ENCODE measurements at regions not wholly inside any gene's neighbourhood (a gene's known extent, or its start where the extent isn't known, plus 50 kb on each side); places are given as distances from the start of the nearest gene placed in this dataset.

DNA sequence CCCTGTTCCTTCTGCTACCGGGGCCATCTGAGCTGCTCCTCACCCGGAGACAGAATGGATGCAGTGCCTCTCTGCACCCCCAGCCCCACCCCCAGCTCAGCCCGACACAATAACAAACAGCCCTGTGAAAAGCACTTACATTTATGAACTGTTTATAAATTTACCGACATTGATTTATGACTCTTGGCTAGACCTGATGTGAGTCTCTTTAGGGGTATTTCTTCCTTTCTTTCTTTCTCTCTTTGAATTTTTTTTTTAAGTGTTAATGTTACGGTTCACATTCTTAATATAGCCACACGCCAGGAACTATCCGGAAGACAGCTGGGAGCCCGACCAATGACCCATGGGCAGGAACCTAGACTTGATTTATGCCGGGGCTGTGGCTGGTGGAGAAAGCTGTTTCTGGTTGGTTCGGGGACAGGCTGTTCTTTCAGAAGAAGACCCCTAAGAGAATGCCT is 266.3 kb downstream of the CDC5L start:
- TF ChIP-seq RAD21 (IDR thresholded peaks at IDR 0.05; ENCODE audit: low read depth), result no peak
- no peak for TF ChIP-seq ZBTB7A (IDR thresholded peaks at IDR 0.05; ENCODE audit: low read depth)
- TF ChIP-seq YY1 (IDR thresholded peaks at IDR 0.05; ENCODE audit: low read depth), result no peak
- TF ChIP-seq TEAD4 (IDR thresholded peaks at IDR 0.05), result no peak
- TF ChIP-seq, protein P1, sequence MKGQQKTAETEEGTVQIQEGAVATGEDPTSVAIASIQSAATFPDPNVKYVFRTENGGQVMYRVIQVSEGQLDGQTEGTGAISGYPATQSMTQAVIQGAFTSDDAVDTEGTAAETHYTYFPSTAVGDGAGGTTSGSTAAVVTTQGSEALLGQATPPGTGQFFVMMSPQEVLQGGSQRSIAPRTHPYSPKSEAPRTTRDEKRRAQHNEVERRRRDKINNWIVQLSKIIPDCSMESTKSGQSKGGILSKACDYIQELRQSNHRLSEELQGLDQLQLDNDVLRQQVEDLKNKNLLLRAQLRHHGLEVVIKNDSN (IDR thresholded peaks at IDR 0.05), result no peak
- TF ChIP-seq TAF1 (IDR thresholded peaks at IDR 0.05; ENCODE audit: low read depth), result no peak
- TF ChIP-seq, protein P2, sequence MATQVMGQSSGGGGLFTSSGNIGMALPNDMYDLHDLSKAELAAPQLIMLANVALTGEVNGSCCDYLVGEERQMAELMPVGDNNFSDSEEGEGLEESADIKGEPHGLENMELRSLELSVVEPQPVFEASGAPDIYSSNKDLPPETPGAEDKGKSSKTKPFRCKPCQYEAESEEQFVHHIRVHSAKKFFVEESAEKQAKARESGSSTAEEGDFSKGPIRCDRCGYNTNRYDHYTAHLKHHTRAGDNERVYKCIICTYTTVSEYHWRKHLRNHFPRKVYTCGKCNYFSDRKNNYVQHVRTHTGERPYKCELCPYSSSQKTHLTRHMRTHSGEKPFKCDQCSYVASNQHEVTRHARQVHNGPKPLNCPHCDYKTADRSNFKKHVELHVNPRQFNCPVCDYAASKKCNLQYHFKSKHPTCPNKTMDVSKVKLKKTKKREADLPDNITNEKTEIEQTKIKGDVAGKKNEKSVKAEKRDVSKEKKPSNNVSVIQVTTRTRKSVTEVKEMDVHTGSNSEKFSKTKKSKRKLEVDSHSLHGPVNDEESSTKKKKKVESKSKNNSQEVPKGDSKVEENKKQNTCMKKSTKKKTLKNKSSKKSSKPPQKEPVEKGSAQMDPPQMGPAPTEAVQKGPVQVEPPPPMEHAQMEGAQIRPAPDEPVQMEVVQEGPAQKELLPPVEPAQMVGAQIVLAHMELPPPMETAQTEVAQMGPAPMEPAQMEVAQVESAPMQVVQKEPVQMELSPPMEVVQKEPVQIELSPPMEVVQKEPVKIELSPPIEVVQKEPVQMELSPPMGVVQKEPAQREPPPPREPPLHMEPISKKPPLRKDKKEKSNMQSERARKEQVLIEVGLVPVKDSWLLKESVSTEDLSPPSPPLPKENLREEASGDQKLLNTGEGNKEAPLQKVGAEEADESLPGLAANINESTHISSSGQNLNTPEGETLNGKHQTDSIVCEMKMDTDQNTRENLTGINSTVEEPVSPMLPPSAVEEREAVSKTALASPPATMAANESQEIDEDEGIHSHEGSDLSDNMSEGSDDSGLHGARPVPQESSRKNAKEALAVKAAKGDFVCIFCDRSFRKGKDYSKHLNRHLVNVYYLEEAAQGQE (IDR thresholded peaks at IDR 0.05; ENCODE audit: low read depth), result no peak
- TF ChIP-seq FOXM1 (IDR thresholded peaks at IDR 0.05; ENCODE audit: borderline replicate concordance, low read depth), result no peak
- TF ChIP-seq EGR1 (IDR thresholded peaks at IDR 0.05), result no peak
- no peak; the same call in 1 of the 2 replicates for TF ChIP-seq EP300 (IDR thresholded peaks at IDR 0.05; ENCODE audit: borderline replicate concordance)
- no peak for TF ChIP-seq CREB1 (IDR thresholded peaks at IDR 0.05; ENCODE audit: low read depth)
- TF ChIP-seq TCF12 (IDR thresholded peaks at IDR 0.05; ENCODE audit: low read depth), result no peak
- TF ChIP-seq NFIC (IDR thresholded peaks at IDR 0.05), result no peak
- TF ChIP-seq, protein P3, sequence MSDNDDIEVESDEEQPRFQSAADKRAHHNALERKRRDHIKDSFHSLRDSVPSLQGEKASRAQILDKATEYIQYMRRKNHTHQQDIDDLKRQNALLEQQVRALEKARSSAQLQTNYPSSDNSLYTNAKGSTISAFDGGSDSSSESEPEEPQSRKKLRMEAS (IDR thresholded peaks at IDR 0.05), result no peak
- TF ChIP-seq CEBPB (IDR thresholded peaks at IDR 0.05), result no peak

DNA sequence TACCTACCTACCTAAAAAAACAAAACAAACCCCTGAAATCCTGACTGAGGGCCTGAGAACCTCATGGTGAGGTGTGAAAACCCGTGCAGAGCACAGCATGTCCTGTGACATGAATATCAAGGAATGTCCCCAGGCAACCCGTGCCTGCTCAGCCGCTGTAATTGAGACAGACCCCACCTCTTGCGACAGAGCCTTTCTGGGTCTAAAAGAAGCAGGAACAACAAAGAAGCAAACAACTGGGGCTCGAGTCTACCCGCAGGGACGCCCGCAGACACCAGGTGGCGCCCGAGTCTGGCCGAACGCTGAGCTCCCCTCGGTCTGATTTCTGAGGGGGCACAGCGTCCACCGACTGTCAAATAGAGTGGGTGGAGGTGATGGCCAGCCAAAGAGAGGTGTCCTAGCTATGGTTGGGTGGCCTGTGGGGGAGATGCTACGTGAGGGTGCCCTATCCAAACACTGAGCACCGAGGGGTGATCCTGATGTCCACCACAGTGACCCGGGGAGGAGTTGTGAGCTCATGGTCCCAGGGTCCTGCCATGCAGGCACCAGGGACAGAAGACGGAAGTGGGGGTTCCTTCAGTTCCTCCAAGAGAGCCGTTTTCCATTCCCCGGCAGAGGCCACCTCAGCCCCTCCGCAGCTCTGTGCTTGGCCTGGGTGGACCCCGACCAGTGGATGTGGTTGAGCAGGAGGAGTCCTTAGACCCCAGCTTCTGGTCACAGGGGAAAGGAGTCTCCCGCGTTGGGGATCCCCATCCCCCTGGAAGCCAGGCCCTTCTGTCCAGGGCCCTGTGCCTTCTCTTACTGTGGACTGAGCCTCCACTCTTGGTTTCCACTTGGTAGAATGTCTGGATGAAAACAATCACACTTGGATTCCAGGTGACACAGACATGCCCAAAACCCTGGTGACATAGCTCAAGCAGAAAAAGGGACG is 268.2 kb downstream of the CDC5L start:
- TF ChIP-seq TEAD4 (IDR thresholded peaks at IDR 0.05), result no peak
- peak; percentile 85 for TF ChIP-seq CEBPB (IDR thresholded peaks at IDR 0.05)
- peak; percentile 93 for TF ChIP-seq RAD21 (IDR thresholded peaks at IDR 0.05; ENCODE audit: low read depth)

DNA sequence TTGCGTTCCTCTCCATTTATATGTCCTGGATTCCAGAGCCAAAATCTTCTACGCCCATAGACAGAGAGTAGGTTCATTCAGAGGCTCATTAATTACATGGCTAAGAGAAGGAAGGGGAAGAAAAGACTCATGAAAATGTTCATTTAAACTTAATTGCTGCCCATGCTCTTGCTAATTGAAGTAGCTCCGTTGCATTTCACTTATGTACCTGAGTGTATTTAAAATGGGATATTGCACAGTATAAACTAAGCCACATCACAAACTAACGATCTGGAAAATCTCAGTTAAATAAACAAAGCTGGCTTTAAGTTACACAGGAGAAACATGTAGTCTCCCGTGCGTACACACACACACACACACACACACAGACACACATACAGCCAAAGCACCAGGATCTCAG is 269.2 kb downstream of the CDC5L start:
- no peak for TF ChIP-seq RAD21 (IDR thresholded peaks at IDR 0.05; ENCODE audit: low read depth)
- no peak for TF ChIP-seq TEAD4 (IDR thresholded peaks at IDR 0.05)
- TF ChIP-seq CREB1 (IDR thresholded peaks at IDR 0.05; ENCODE audit: low read depth), result no peak

DNA sequence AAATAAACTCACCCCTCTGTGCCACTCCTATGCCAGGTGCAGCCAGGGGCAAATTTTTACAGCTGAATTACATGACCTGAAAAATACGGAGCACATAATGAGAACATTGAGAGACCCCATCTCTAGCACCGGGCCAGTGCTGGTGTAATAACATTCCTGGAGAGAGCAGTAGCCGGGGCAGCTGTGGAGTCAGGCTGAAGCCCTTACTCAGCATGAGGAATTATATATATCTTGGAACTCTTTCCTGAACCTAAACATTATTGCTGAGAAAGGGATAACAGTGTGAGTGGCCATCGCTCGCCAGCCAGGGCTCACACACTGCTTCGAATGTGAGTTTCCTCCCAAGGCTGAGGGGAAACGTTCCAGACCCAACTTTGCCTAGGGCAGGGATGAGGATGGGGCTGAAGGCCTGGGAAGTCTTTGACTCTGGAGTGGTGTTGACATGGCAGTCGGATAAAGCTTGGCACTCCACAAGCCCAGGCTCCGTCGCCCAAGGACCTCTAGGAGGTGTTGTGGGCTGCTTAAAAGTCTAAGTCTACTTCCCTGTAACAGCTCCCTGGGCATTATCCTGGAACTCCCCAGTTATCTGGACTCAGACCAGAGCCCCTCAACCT is 269.8 kb downstream of the CDC5L start:
- TF ChIP-seq, protein P2 (IDR thresholded peaks at IDR 0.05; ENCODE audit: low read depth), result no peak
- TF ChIP-seq EGR1 (IDR thresholded peaks at IDR 0.05), result no peak
- no peak for TF ChIP-seq ZBTB7A (IDR thresholded peaks at IDR 0.05; ENCODE audit: low read depth)

DNA sequence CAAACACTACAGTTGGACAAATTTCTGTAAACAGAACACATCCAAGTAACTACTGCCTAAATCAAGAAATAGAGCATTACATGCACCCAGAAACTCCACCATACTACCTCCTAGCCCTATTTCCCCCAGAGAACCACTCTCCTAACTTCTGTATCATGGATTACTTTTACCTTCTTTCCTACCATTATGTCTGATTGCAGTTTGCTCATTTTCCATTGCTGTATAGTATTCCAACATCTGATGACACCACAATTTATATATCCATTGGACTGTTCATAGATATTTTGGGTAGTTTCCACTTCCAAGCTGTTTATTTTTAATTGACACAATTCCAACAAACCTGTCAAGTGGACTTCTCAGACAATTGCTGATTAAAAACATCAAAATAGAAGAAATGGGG is 271.1 kb downstream of the CDC5L start:
- TF ChIP-seq EP300 (IDR thresholded peaks at IDR 0.05; ENCODE audit: borderline replicate concordance) (no peak), TAF1 (IDR thresholded peaks at IDR 0.05; ENCODE audit: low read depth) (no peak), TEAD4 (IDR thresholded peaks at IDR 0.05) (no peak), NFIC (IDR thresholded peaks at IDR 0.05) (no peak), YY1 (IDR thresholded peaks at IDR 0.05; ENCODE audit: low read depth) (no peak), CREB1 (IDR thresholded peaks at IDR 0.05; ENCODE audit: low read depth) (no peak), RAD21 (IDR thresholded peaks at IDR 0.05; ENCODE audit: low read depth) (no peak), FOXM1 (IDR thresholded peaks at IDR 0.05; ENCODE audit: borderline replicate concordance, low read depth) (no peak), TCF12 (IDR thresholded peaks at IDR 0.05; ENCODE audit: low read depth) (no peak), EGR1 (IDR thresholded peaks at IDR 0.05) (no peak), ZBTB7A (IDR thresholded peaks at IDR 0.05; ENCODE audit: low read depth) (no peak), CEBPB (IDR thresholded peaks at IDR 0.05) (no peak)
- TF ChIP-seq, protein P3 (IDR thresholded peaks at IDR 0.05), result no peak
- TF ChIP-seq, protein P2 (IDR thresholded peaks at IDR 0.05; ENCODE audit: low read depth), result no peak
- TF ChIP-seq, protein P1 (IDR thresholded peaks at IDR 0.05), result no peak
